Erythroblast (primary cell): ENCODE measurements at regions not wholly inside any gene's neighbourhood (a gene's known extent, or its start where the extent isn't known, plus 50 kb on each side); places are given as distances from the start of the nearest gene placed in this dataset.

Source experiments
- GATA1 ChIP-seq: IDR thresholded peaks from 2 replicates; pipeline ENCODE4 v1.6.1; 2011; ENCODE audit warnings: low read depth, mild to moderate bottlenecking, control low read depth, low read length, moderate library complexity
- POLR2A ChIP-seq: IDR thresholded peaks from 2 replicates; pipeline ENCODE4 v1.6.1; 2011; ENCODE audit warnings: mild to moderate bottlenecking, low read length

DNA sequence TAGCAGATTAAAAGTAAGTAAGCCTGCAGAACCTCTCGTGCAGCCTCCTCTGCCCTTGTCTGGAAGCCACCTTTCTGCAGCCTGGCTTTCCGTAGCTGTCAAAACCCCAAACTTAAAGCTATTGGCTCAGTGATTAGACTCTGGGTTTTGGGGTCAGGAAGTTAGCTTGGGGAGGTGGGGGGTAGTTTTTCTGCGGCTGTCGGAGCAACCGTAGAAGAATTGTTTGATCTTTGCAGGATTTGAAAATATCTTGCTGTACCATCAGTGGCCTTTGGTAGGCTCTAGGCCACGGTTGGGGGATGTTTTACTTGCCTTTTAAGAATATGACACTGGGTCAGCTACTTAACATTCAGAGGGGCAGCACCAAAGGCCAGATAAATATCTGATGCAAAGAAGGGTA, 88.4 kb upstream of the RASGRP1 start:
- TF ChIP-seq POLR2A (no peak), GATA1 (no peak)
